A673 (cell line): ENCODE measurements at regions not wholly inside any gene's neighbourhood (a gene's known extent, or its start where the extent isn't known, plus 50 kb on each side); places are given as distances from the start of the nearest gene placed in this dataset.

Source experiments
- BruUV-seq: library from RNA; stranded (reverse); fragments of 400-500 nt; replicated peaks from 2 replicates; lab custom pipeline; 2021; lab: Mats Ljungman, UMichigan
- CTCF ChIA-PET: fragments of 300-600 bp; sonication (Branson Sonifier 250); formaldehyde crosslinking; loops from one replicate; lab custom pipeline; 2022; ENCODE audit warnings: antibody characterized with exemption; lab: Charles Lee
- POLR2A ChIA-PET: fragments of 300-600 bp; sonication (Branson Sonifier 250); formaldehyde crosslinking; loops from one replicate; lab custom pipeline; 2022; ENCODE audit warnings: antibody characterized with exemption; ENCODE audit not compliant: low non-redundant PET; lab: Charles Lee
- DNase-seq: peaks from one replicate; pipeline ENCODE4 v3.0.0-alpha.2; 2015; ENCODE audit warnings: low spot score
- H3K27ac ChIP-seq: fragments of 200-600 bp; sonication (generic); 2 replicates; pipeline ENCODE4 v1.5.1; 2016; ENCODE audit warnings: mixed run types, low read depth, mild to moderate bottlenecking, mixed read lengths, antibody characterized with exemption, low read length; ENCODE audit not compliant: poor library complexity, severe bottlenecking
- H3K27me3 ChIP-seq: fragments of 200-600 bp; sonication (generic); replicated peaks from 2 replicates; pipeline ENCODE4 v1.6.1; 2017; ENCODE audit warnings: mixed run types, low read depth, mild to moderate bottlenecking, mixed read lengths, antibody characterized with exemption, low read length; ENCODE audit not compliant: insufficient read depth, poor library complexity
- H3K36me3 ChIP-seq: fragments of 200-600 bp; sonication (generic); 2 replicates; pipeline ENCODE4 v1.6.1; 2016; ENCODE audit warnings: mixed run types, mild to moderate bottlenecking, mixed read lengths, antibody characterized with exemption, low read length; ENCODE audit not compliant: insufficient read depth, poor library complexity, severe bottlenecking
- H3K4me1 ChIP-seq: fragments of 200-600 bp; sonication (generic); 2 replicates; pipeline ENCODE4 v1.6.1; 2017; ENCODE audit warnings: mixed run types, mild to moderate bottlenecking, mixed read lengths, antibody characterized with exemption, low read length; ENCODE audit not compliant: insufficient read depth, poor library complexity, severe bottlenecking
- H3K4me3 ChIP-seq: fragments of 200-600 bp; sonication (generic); 2 replicates; pipeline ENCODE4 v1.5.1; 2016; ENCODE audit warnings: low read depth, mixed run types, mild to moderate bottlenecking, mixed read lengths, low read length; ENCODE audit not compliant: poor library complexity, severe bottlenecking
- H3K9me3 ChIP-seq: fragments of 200-600 bp; sonication (generic); 2 replicates; pipeline ENCODE4 v1.6.1; 2016; ENCODE audit warnings: mixed run types, low read depth, mild to moderate bottlenecking, mixed read lengths, antibody characterized with exemption, low read length; ENCODE audit not compliant: poor library complexity, severe bottlenecking
- CTCF ChIP-seq: fragments of 300-800, 200-600 bp; sonication (generic); conservative IDR thresholded peaks from 2 replicates; pipeline ENCODE4 v1.5.1; 2017; ENCODE audit warnings: low read depth, mild to moderate bottlenecking, antibody characterized with exemption, low read length, moderate library complexity, mixed read lengths
- EZH2 ChIP-seq: fragments of 200-600 bp; sonication (generic); IDR thresholded peaks from 2 replicates; pipeline ENCODE4 v1.6.1; 2017; ENCODE audit warnings: borderline replicate concordance, low read depth, mild to moderate bottlenecking, mixed read lengths, antibody characterized with exemption, low read length; ENCODE audit not compliant: poor library complexity, severe bottlenecking
- intact Hi-C: fragments of 100-400 bp; cut with micrococcal nuclease; formaldehyde crosslinking; loops from one replicate; pipeline ENCODE4 v1.10.0; 2022; ENCODE audit not compliant: unreplicated experiment

GRCh38 chr13:34533941-34534340 is 408.1 kb upstream of the NBEA start:
- Histone ChIP-seq H3K27ac (no peak overlapping the region), H3K4me1 (no peaks in the 10 kb centered on the region), H3K36me3 (no peaks in the 10 kb centered on the region), H3K9me3 (no peaks in the 10 kb centered on the region), H3K27me3 (no peaks in the 10 kb centered on the region), H3K4me3 (no peak overlapping the region)
- no TSS peak for BruUV-seq
- ChIA-PET POLR2A (no interaction called here), CTCF (no interaction called here)
- intact Hi-C loops = no loop called here
- TF ChIP-seq EZH2 (no peak), CTCF (no peak)
- no peak for DNase-seq

DNA sequence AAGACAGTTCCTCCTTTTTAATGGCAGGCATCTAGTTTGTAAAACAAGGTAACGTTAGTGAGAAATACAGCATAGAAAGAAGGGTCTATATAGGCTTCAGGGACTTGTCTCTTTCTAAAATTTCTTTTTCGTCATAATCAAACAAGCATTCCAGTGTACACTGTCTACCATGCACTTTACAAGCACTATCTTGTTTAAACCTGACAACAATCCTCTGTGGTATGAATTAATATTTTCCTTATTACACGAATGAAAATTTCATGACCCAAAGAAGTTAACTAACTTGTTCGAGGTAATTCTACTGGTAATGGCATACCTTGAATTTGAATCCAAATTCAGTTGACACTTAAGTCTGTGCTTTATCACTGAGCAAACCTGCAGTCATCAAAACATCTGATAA is 399.7 kb upstream of the NBEA start:
- CTCF ChIA-PET = no interaction called here
- POLR2A ChIA-PET = no interaction called here
- DNase-seq = no peak

DNA sequence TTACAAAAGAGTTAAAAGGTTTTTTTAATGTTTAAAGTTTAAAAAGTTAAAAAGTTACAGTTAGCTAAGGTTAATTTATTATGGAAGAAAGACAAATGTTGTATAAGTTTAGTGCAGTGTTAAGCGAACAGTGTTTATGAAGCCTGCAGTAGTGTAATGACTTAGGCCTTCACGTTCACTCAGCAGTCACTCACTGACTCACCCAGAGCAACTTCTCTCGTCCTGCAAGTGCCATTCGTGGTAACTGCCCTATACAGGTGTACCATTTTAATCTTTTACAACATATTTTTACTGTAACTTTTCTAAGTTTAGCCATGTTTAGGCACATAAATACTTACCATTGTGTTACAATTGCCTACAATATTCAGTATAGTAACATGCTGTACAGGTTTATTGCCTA is 398.2 kb upstream of the NBEA start:
- BruUV-seq = no TSS peak
- no peaks in the 10 kb centered on the region for H3K27me3 ChIP-seq

More for the DNA sequence above, 399.7 kb upstream of the NBEA start:
- intact Hi-C loops = no loop called here
- no TSS peak for BruUV-seq
- H3K27ac ChIP-seq = no peak overlapping the region
- no peak overlapping the region for H3K4me3 ChIP-seq
- H3K36me3 ChIP-seq = no peaks in the 10 kb centered on the region
- H3K9me3 ChIP-seq = no peaks in the 10 kb centered on the region
- TF ChIP-seq EZH2 (no peak), CTCF (no peak)
- no peaks in the 10 kb centered on the region for H3K27me3 ChIP-seq
- H3K4me1 ChIP-seq = no peaks in the 10 kb centered on the region

More for the DNA sequence above, 398.2 kb upstream of the NBEA start:
- H3K4me1 ChIP-seq = no peaks in the 10 kb centered on the region
- intact Hi-C loops = no loop called here
- no peaks in the 10 kb centered on the region for H3K36me3 ChIP-seq
- H3K27ac ChIP-seq = no peak overlapping the region
- H3K4me3 ChIP-seq = no peak overlapping the region
- H3K9me3 ChIP-seq = no peaks in the 10 kb centered on the region
- no peak for TF ChIP-seq CTCF
- no peak for TF ChIP-seq EZH2
- POLR2A ChIA-PET = no interaction called here
- no peak for DNase-seq
- CTCF ChIA-PET = no interaction called here
